Astrocyte (in vitro differentiated cells and primary cell): ENCODE measurements at regions not wholly inside any gene's neighbourhood (a gene's known extent, or its start where the extent isn't known, plus 50 kb on each side); places are given as distances from the start of the nearest gene placed in this dataset.

Experiments used
- CTCF ChIP-seq: IDR thresholded peaks from 2 replicates; pipeline ENCODE4 v1.5.1; 2011; ENCODE audit warnings: low read depth, mild to moderate bottlenecking, inconsistent platforms, low read length, moderate library complexity; ENCODE audit not compliant: insufficient read depth
- EZH2 ChIP-seq: IDR thresholded peaks from 2 replicates; pipeline ENCODE4 v1.6.1; 2012; ENCODE audit warnings: mild to moderate bottlenecking, low read length, inconsistent platforms; ENCODE audit not compliant: insufficient read depth

DNA sequence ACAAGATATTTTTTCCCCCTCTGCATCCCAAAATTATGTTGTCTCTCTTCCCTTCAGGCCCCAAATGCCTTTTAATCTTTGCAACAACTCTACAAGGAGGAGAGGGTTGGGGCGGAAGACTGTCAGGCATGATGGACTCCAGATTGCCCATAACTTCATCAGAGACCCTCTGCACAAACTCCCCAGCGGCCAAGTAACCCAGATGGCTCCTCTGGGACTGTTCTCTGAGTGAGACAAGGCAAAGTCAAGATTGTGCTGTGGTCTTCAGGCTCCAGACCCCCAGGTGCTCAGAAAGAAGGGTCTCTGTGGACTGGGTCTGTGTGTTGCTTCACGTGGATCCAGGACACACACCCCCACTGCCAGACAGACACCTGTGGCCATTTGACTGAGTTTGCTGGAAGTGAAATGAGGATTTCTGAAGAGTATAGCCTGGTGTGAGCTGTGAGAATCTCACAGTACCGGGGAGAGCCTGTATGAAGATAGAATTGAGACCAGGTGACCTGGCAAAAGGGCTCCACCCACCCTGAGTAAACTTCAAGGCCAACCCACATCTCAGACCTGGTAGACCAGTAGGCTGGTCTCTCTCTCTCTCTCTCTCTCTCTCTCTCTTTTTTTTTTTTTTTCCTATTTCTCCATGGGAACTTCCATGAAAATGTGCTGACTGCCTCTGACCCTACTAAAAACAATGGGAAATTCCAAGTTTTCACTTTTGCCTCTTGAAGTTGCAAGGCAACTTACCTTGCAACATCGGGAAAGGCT is 354.1 kb downstream of the SOX9 start:
- TF ChIP-seq CTCF (no peak), EZH2 (no peak)
